Lower leg skin (tissue), 3 donors: ENCODE measurements at regions not wholly inside any gene's neighbourhood (a gene's known extent, or its start where the extent isn't known, plus 50 kb on each side); places are given as distances from the start of the nearest gene placed in this dataset.

Experiments
- POLR2A ChIP-seq, 2 donors: fragments of 450-650 bp; IDR thresholded peaks; one replicate each; pipeline ENCODE4 v1.6.1; 2016 to 2017; ENCODE audit warnings: antibody characterized with exemption in 2 of 2, mild to moderate bottlenecking in 1 of 2, moderate library complexity in 1 of 2
- TF ChIP-seq, protein P1 (sequence below), 3 donors: fragments of 450-650 bp; IDR thresholded peaks; one replicate each; pipeline ENCODE4 v1.5.1; 2016; ENCODE audit warnings: antibody characterized with exemption in 3 of 3, mild to moderate bottlenecking in 3 of 3, moderate library complexity in 2 of 3

- TF ChIP-seq, protein P1, sequence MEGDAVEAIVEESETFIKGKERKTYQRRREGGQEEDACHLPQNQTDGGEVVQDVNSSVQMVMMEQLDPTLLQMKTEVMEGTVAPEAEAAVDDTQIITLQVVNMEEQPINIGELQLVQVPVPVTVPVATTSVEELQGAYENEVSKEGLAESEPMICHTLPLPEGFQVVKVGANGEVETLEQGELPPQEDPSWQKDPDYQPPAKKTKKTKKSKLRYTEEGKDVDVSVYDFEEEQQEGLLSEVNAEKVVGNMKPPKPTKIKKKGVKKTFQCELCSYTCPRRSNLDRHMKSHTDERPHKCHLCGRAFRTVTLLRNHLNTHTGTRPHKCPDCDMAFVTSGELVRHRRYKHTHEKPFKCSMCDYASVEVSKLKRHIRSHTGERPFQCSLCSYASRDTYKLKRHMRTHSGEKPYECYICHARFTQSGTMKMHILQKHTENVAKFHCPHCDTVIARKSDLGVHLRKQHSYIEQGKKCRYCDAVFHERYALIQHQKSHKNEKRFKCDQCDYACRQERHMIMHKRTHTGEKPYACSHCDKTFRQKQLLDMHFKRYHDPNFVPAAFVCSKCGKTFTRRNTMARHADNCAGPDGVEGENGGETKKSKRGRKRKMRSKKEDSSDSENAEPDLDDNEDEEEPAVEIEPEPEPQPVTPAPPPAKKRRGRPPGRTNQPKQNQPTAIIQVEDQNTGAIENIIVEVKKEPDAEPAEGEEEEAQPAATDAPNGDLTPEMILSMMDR (IDR thresholded peaks at IDR 0.05): no peak
- no peak for TF ChIP-seq POLR2A (IDR thresholded peaks at IDR 0.05)
Measured at GRCh38 chr18:22064581-22064980, 104.8 kb upstream of the GATA6 start.
